ENCODE measurements at regions not wholly inside any gene's neighbourhood (a gene's known extent, or its start where the extent isn't known, plus 50 kb on each side); places are given as distances from the start of the nearest gene placed in this dataset.
"Not testable (repeated sequence)": the region's sequence is repeated elsewhere in the genome, so short reads cannot be mapped to it uniquely, and the experiment has no call there.

GRCh38 chr12:131192951-131193350, 239.2 kb downstream of the ADGRD1 start:
- DNase-seq = no peak

- DNase-seq = no peak
These were observed 240.5 kb downstream of the ADGRD1 start for GRCh38 chr12:131194166-131194565.

GRCh38 chr12:131195796-131196195, 242.1 kb downstream of the ADGRD1 start:
- DNase-seq = no peak

- DNase-seq = no peak
These were observed 242.5 kb downstream of the ADGRD1 start for GRCh38 chr12:131196220-131196619.

- no peak for DNase-seq
These were observed 243.8 kb downstream of the ADGRD1 start for GRCh38 chr12:131197490-131197889.

GRCh38 chr12:131199221-131199620, 245.5 kb downstream of the ADGRD1 start:
- no peak for DNase-seq

- DNase-seq = not testable (repeated sequence)
These were observed 248.2 kb downstream of the ADGRD1 start for GRCh38 chr12:131201912-131202311.

GRCh38 chr12:131202592-131203378, 249.1 kb downstream of the ADGRD1 start:
- no peak for DNase-seq

- no peak for DNase-seq
These were observed 250.1 kb downstream of the ADGRD1 start for GRCh38 chr12:131203666-131204415.

GRCh38 chr12:131204416-131205274, 250.9 kb downstream of the ADGRD1 start:
- no peak for DNase-seq

- DNase-seq = not testable (repeated sequence)
These were observed 251.7 kb downstream of the ADGRD1 start for GRCh38 chr12:131205275-131205933.

- DNase-seq = not testable (repeated sequence)
These were observed 253.1 kb downstream of the ADGRD1 start for GRCh38 chr12:131206630-131207299.

GRCh38 chr12:131207300-131207660, 253.6 kb downstream of the ADGRD1 start:
- DNase-seq = not testable (repeated sequence)

GRCh38 chr12:131207841-131208240, 254.1 kb downstream of the ADGRD1 start:
- not testable (repeated sequence) for DNase-seq

- no peak for DNase-seq
These were observed 254.7 kb downstream of the ADGRD1 start for GRCh38 chr12:131208425-131208824.

GRCh38 chr12:131209082-131210070, 255.7 kb downstream of the ADGRD1 start:
- no peak for DNase-seq

- DNase-seq = no peak
These were observed 257.0 kb downstream of the ADGRD1 start for GRCh38 chr12:131210506-131211339.

GRCh38 chr12:131211340-131211938, 257.7 kb downstream of the ADGRD1 start:
- DNase-seq = no peak

GRCh38 chr12:131213896-131214442, 260.3 kb downstream of the ADGRD1 start:
- no peak for DNase-seq

Data from NCI-H1092 (cell line).